GM12878 (cell line): ENCODE measurements at regions not wholly inside any gene's neighbourhood (a gene's known extent, or its start where the extent isn't known, plus 50 kb on each side); places are given as distances from the start of the nearest gene placed in this dataset.

Experiments
- ATAC-seq: fragments of 200-7000 bp; cut with Tn5 transposase; 3 replicates; pipeline ENCODE4 v1.9.1; 2020; ENCODE audit warnings: mild to moderate bottlenecking, moderate library complexity
- BruUV-seq: library from RNA; stranded (reverse); fragments of 400-500 nt; replicated peaks from 2 replicates; lab custom pipeline; 2021; lab: Mats Ljungman, UMichigan
- CTCF ChIA-PET: fragments of 300-600 bp; sonication (Branson Sonifier 250); formaldehyde crosslinking; extraction: SDS; loops from one replicate; lab custom pipeline; 2021; ENCODE audit warnings: inconsistent platforms; lab: Yijun Ruan, JAX
- POLR2A ChIA-PET: fragments of 350-600 bp; formaldehyde crosslinking; extraction: SDS; loops from one replicate; lab custom pipeline; 2021; ENCODE audit warnings: inconsistent platforms; lab: Charles Lee
- RAD21 ChIA-PET: fragments of 300-600 bp; sonication (Branson Sonifier 250); formaldehyde crosslinking; loops from one replicate; lab custom pipeline; 2023; ENCODE audit warnings: antibody characterized with exemption; ENCODE audit not compliant: unreplicated experiment; lab: Charles Lee
- SMC1A ChIA-PET: fragments of 300-600 bp; sonication (Branson Sonifier 250); formaldehyde crosslinking; loops from one replicate; lab custom pipeline; 2023; ENCODE audit not compliant: unreplicated experiment, uncharacterized antibody; lab: Charles Lee
- DNase-seq: peaks from one replicate; pipeline ENCODE4 v3.0.0-alpha.2; 2011; ENCODE audit warnings: low read depth, low spot score
- FAIRE-seq: peaks from 3 replicates; lab custom pipeline; 2011; peaks lifted over from hg19 to GRCh38; lab: Jason Lieb, UNC
- H2AFZ ChIP-seq: 2 replicates; pipeline ENCODE4 v1.6.0; 2011; ENCODE audit warnings: low read depth, low read length, control low read depth; ENCODE audit not compliant: control insufficient read depth
- H3K27ac ChIP-seq: 2 replicates; pipeline ENCODE4 v1.5.1; 2011; ENCODE audit warnings: control low read depth; ENCODE audit not compliant: control insufficient read depth, insufficient read depth
- H3K27me3 ChIP-seq, 2 experiments: replicated peaks in 1 of 2; 2 replicates each; pipeline versions ENCODE4 v1.6.0 to v1.6.1; 2011; ENCODE audit warnings: low read length in 1 of 2; ENCODE audit not compliant: control insufficient read depth in 2 of 2, insufficient read depth in 2 of 2
- H3K36me3 ChIP-seq, 2 experiments: 2 replicates each; pipeline ENCODE4 v1.5.1; 2011; ENCODE audit warnings: low read length in 1 of 2; ENCODE audit not compliant: control insufficient read depth in 2 of 2, insufficient read depth in 2 of 2
- H3K4me1 ChIP-seq: 2 replicates; pipeline ENCODE4 v1.6.1; 2011; ENCODE audit warnings: mild to moderate bottlenecking, low read length, moderate library complexity, mixed read lengths; ENCODE audit not compliant: control insufficient read depth, insufficient read depth
- H3K4me2 ChIP-seq: 2 replicates; pipeline ENCODE4 v1.6.0; 2011; ENCODE audit warnings: control low read depth; ENCODE audit not compliant: control insufficient read depth, insufficient read depth
- H3K4me3 ChIP-seq: fragments of 200-600 bp; sonication (generic); 2 replicates; pipeline ENCODE4 v1.5.1; 2016
- H3K79me2 ChIP-seq: 2 replicates; pipeline ENCODE4 v1.6.0; 2011; ENCODE audit warnings: low read length; ENCODE audit not compliant: control insufficient read depth, insufficient read depth
- H3K9ac ChIP-seq: 2 replicates; pipeline ENCODE4 v1.8.0; 2011; ENCODE audit warnings: low read length, control low read depth, mixed read lengths; ENCODE audit not compliant: control insufficient read depth, insufficient read depth
- H3K9me3 ChIP-seq: replicated peaks from 3 replicates; pipeline ENCODE4 v1.5.1; 2011; ENCODE audit warnings: mild to moderate bottlenecking, low read length; ENCODE audit not compliant: control insufficient read depth, insufficient read depth
- H4K20me1 ChIP-seq: 2 replicates; pipeline ENCODE4 v1.6.0; 2011; ENCODE audit not compliant: control insufficient read depth, insufficient read depth
- HDAC6 ChIP-seq: fragments of 200-600 bp; sonication (generic); IDR thresholded peaks from one replicate; pipeline ENCODE4 v1.8.0; 2017; ENCODE audit warnings: antibody characterized with exemption; ENCODE audit not compliant: unreplicated experiment
- IRF5 ChIP-seq: fragments of 450-650 bp; IDR thresholded peaks from 2 replicates; pipeline ENCODE4 v1.6.1; 2017; ENCODE audit warnings: borderline replicate concordance
- NBN ChIP-seq: fragments of 450-650 bp; IDR thresholded peaks from 2 replicates; pipeline ENCODE4 v1.6.1; 2016
- PML ChIP-seq: IDR thresholded peaks from 2 replicates; pipeline ENCODE4 v1.6.1; 2012; ENCODE audit warnings: low read length, inconsistent platforms
- POLR2A ChIP-seq: IDR thresholded peaks from 2 replicates; pipeline ENCODE4 v1.6.1; 2011; ENCODE audit warnings: low read depth, mild to moderate bottlenecking, low read length
- SUPT20H ChIP-seq: IDR thresholded peaks from 2 replicates; pipeline ENCODE4 v1.6.1; 2011; ENCODE audit warnings: low read depth, mild to moderate bottlenecking, low read length, moderate library complexity, borderline replicate concordance; ENCODE audit not compliant: control insufficient read depth
- WRNIP1 ChIP-seq: IDR thresholded peaks from 2 replicates; pipeline ENCODE4 v1.6.1; 2011; ENCODE audit warnings: low read depth, low read length, improper control_type of control experiment, borderline replicate concordance
- WGBS: methylation state at CpG from one replicate; pipeline ENCODE4 v1.1.6; 2016; ENCODE audit warnings: low lambda C conversion rate; ENCODE audit not compliant: insufficient replicate concordance, insufficient coverage; ENCODE audit errors: missing lambda C conversion rate; 5-methylcytosine and 5-hydroxymethylcytosine counted together
- in situ Hi-C: fragments of 300-500 bp; cut with MboI; formaldehyde crosslinking; loops from 9 replicates; pipeline ENCODE4 v1.14.3; 2018; ENCODE audit warnings: mixed read lengths
- intact Hi-C: fragments of 100-400 bp; cut with micrococcal nuclease; formaldehyde crosslinking; loops from one replicate; pipeline ENCODE4 v1.14.2; 2022; ENCODE audit not compliant: unreplicated experiment
- TF ChIP-seq, protein P1 (sequence below): fragments of 450-650 bp; IDR thresholded peaks from 2 replicates; pipeline ENCODE4 v1.6.1; 2016; ENCODE audit warnings: mild to moderate bottlenecking, moderate library complexity, borderline replicate concordance

GRCh38 chr20:24862606-24863005 is 86.5 kb upstream of the CST7 start (continued):
- TF ChIP-seq, protein P1, sequence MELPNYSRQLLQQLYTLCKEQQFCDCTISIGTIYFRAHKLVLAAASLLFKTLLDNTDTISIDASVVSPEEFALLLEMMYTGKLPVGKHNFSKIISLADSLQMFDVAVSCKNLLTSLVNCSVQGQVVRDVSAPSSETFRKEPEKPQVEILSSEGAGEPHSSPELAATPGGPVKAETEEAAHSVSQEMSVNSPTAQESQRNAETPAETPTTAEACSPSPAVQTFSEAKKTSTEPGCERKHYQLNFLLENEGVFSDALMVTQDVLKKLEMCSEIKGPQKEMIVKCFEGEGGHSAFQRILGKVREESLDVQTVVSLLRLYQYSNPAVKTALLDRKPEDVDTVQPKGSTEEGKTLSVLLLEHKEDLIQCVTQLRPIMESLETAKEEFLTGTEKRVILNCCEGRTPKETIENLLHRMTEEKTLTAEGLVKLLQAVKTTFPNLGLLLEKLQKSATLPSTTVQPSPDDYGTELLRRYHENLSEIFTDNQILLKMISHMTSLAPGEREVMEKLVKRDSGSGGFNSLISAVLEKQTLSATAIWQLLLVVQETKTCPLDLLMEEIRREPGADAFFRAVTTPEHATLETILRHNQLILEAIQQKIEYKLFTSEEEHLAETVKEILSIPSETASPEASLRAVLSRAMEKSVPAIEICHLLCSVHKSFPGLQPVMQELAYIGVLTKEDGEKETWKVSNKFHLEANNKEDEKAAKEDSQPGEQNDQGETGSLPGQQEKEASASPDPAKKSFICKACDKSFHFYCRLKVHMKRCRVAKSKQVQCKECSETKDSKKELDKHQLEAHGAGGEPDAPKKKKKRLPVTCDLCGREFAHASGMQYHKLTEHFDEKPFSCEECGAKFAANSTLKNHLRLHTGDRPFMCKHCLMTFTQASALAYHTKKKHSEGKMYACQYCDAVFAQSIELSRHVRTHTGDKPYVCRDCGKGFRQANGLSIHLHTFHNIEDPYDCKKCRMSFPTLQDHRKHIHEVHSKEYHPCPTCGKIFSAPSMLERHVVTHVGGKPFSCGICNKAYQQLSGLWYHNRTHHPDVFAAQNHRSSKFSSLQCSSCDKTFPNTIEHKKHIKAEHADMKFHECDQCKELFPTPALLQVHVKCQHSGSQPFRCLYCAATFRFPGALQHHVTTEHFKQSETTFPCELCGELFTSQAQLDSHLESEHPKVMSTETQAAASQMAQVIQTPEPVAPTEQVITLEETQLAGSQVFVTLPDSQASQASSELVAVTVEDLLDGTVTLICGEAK, result no peak
- TF ChIP-seq NBN (no peak), POLR2A (no peak), HDAC6 (no peak), IRF5 (no peak)
- TF ChIP-seq, all 136 proteins: peak for 0

DNA sequence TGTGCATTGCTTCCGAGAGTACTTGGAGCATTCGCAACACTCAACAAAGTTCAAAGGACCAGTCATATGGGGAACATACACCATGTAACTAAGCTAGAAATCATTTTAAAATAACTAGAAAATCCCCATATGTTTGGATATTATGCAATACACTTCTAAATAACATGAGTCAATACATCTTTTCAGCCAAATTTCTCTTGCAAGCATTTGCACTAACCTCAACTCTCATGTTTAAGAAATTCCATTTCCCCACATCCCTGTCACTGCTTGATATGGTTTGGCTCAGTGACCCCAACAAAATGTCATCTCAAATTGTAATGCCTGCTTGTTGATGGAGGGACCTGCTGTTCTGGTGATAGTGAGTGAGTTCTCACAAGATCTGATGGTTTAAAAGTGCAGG is 85.7 kb upstream of the CST7 start:
- in situ Hi-C loops (no loop called here), intact Hi-C loops (no loop called here)
- Histone ChIP-seq H3K27ac (no peak overlapping the region), H3K9me3 (peaks cover 11% of the 10 kb centered on the region; the same call in 2 of the 3 replicates), H3K79me2 (no peaks in the 10 kb centered on the region), H2AFZ (no peak overlapping the region), H3K4me2 (no peak overlapping the region), H3K4me1 (no peaks in the 10 kb centered on the region), H3K36me3 (no peaks in the 10 kb centered on the region), H3K9ac (no peak overlapping the region), H3K27me3 (no peaks in the 10 kb centered on the region), H4K20me1 (no peaks in the 10 kb centered on the region), H3K4me3 (no peak overlapping the region)
- CTCF ChIA-PET, result no interaction called here
- POLR2A ChIA-PET, result no interaction called here
- DNase-seq (no peak), ATAC-seq (no peak), FAIRE-seq (no peak)
- BruUV-seq, result no TSS peak
- RAD21 ChIA-PET, result no interaction called here
- TF ChIP-seq PML, result no peak
- no peak for TF ChIP-seq WRNIP1
- TF ChIP-seq SUPT20H, result no peak
- WGBS, result 97% methylated on average over 2 of the region's 2 CpGs
- SMC1A ChIA-PET, result no interaction called here
